GM18873 (cell line): ENCODE measurements at regions not wholly inside any gene's neighbourhood (a gene's known extent, or its start where the extent isn't known, plus 50 kb on each side); places are given as distances from the start of the nearest gene placed in this dataset.
"Not testable (repeated sequence)": the region's sequence is repeated elsewhere in the genome, so short reads cannot be mapped to it uniquely, and the experiment has no call there.

Source experiments
- ATAC-seq: cut with Tn5 transposase; IDR thresholded peaks from one replicate; pipeline ENCODE4 v1.9.1; 2021; ENCODE audit warnings: mild to moderate bottlenecking, moderate library complexity, moderate number of reproducible peaks; ENCODE audit not compliant: unreplicated experiment, low FRiP score

DNA sequence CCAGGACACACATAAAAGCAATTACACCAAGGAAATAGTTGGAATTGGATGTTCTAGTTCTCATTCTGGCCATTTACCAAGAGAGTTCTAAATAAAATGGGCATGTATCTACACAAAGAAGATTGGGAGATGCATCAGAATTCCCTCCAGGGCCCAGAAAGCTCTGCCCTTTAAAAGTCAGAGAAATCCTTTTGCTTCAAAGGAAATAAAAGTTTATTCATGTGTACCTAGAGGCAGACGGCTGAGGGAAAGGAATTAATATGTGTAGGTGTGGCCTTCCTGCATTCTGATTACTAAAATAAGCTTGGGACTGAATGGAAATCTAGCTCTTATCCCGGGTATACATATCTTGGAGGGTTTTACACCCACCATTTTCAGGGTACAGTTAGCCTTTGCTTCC lies 719.4 kb downstream of the SEMA5A start:
- ATAC-seq, result no peak

DNA sequence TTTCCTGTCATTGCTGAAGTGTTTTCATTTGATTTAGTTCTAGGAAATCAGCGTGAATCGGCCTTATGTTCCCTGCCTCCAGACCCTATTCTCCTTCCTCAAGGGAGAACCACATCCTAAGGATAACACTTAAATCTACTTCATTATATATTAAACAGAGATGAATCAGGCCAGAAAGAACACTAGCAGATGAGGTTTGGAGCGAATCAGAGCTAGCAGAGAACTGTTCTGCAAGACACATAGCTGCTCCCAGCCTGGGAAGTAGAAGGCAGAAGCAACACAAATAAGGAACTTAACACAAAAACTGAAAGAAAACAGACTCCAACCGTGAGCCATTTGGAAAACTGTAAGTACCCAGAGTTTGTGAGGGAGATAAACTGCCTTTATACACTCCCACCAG lies 718.2 kb downstream of the SEMA5A start:
- ATAC-seq, result no peak

DNA sequence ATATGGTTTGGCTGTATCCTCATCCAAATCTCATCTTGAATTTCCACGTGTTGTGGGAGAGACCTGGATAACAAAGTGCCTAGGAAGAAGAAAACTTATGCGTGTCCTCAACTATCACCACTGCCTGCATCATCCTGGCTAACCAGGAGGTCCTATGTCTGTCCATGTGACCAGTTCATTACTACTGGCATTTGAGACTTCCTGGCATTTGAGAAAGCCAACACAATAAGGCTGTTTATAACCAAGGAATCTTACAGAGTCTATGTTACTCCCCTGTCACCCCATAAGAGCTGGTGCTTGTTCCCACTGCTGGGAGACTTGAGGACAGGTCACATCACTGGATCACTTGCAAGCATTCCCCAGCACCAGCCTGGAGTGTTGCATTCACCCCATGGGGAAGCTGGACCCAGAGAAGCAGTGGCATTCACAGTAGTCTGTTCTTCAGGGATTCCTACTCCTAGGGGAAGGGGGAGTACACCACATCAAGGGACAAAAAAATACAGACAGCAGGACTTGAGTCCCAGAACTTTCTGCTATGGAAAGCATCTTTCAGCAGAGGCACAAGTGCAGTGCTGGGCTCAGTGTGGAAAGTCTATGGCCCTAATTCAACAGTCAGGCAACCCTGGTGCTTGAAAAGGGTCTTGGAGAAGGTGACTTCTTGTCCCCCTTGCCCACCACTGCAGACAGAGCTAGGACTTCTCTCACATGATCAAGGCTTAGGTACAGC lies 717.1 kb downstream of the SEMA5A start:
- ATAC-seq, result no peak

DNA sequence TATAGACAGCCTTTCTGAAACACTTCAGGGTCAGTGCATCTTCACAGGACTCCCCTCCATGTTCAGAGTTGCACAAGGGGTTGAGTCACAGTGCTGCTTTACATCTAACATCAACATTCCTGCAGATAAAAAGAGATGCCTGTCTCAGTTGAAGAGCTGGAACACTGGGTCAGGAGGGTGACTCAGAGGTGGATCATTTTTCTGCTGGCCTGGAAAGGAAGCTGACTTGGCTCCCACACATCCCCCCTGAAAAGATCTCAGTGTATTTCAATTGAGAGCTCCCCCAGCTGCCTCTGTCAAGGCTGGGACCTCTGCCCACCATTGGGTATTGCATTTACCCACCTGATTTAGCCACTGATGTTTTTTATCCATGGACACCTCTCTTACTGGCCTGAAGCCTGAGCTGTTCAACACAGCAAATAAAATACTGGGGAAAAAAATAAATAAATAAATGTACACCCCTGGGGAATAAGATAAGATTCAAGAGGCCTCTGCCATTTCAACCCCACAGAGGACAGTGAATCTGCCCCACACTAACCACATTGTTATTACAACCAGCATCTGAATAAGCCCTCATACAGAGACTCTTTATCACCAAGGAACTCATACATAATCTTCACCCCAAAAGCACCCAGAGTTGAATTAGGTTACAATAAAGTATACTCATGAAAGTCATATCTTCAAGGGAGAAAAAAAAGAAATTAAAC lies 716.4 kb downstream of the SEMA5A start:
- no peak for ATAC-seq

DNA sequence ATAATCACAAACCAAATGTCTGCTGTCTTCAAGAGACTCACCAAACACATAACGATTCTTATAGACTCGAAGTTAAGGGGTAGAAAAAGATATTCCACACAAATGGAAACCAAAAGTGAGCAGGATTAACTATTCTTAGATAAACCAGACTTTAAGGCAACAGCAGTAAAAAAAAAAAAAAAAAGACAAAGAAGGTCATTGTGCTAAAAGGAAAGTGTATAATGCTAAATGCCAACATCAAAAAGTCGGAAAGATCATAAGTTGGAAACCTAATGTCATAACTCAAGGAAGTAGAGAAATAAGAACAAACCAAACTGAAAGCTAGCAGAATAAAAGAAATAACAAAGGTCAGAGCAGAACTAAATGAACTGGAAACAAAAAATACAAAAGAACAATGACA lies 714.6 kb downstream of the SEMA5A start:
- ATAC-seq, result no peak

DNA sequence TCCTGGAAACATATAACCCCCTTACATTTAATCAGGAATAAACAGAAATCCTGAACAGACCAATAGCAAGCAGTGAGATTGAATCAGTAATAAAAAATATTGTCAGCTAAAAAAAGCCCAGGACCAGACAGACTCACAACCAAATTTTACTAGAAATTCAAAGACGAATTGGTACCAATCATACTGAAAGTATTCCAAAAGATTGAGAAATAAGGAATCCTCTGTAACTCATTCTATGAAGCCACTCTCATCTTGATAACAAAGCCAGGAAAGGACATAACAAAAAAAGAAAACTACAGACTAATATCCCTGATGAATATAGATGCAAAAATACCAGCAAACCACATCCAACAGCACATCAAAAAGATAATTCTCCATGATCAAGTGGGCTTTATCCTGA lies 714.0 kb downstream of the SEMA5A start:
- no peak for ATAC-seq

DNA sequence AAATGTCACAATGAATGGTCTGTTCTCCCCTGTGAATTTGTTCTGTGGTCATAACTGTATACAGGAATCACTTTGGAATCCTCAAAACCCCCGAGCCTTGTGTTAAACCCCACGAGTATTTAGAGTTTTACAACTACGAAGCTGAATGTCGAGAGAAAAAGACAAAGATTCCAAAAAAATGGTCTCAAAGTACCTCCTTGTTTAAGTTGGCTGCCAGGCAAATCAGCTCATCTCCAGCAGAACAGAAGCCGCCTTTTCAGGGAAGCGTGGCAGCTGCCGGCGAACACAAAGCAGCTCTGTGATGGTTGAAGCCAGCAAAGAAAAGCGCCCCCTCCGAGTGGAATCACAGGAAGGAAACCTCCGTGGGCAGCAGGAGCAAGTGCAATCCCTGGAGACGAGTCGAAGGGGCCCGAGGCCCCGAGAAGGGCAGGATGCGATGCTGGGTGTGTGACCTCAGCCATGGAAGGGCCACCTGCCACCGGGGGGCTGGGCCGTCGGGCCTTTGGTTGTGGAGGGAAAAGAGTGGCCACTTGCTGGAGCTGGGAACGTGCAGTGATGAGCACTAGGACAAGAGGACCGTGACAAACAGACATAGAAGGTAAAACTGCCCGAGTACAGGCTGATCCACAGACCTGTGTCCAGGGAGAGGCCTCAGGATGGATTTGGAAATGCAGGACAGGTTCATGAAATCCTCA lies 706.4 kb downstream of the SEMA5A start:
- no peak for ATAC-seq

DNA sequence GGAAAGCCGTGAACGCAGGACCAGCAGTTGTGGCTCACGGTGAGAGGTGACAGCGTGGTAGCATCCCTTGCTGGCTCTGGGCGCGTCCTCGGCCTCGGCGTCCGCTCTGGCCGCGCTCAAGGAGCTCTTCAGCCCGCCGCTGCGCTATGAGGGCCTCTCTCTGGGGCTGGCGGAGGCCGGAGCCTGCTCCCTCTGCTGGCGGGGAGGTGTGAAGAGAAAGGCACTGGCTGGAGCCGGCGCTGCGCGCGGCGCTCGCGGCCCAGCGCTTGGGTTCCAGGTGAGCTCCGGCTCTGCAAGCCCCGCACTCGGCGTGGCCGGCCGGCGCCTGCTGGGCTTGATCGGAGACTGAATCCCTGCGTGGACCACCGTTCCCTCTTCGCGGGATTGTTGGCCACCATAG lies 705.6 kb downstream of the SEMA5A start:
- ATAC-seq, result no peak

DNA sequence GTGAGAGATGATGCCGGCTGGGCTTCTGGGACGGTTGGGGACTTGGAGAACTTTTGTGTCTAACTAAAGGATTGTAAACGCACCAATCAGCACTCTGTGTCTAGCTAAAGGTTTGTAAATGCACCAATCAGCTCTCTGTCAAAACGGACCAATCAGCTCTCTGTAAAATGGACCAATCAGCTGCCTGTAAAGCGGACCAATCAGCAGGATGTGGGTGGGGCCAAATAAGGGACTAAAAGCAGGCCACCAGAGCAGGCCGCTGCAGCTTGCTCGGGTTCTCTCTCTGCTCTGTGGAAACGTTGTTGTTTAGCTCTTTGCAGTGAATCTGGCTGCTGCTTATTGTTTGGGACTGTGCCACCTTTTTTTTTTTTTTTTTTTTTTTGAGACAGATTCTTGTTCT lies 705.1 kb downstream of the SEMA5A start:
- ATAC-seq, result not testable (repeated sequence)

DNA sequence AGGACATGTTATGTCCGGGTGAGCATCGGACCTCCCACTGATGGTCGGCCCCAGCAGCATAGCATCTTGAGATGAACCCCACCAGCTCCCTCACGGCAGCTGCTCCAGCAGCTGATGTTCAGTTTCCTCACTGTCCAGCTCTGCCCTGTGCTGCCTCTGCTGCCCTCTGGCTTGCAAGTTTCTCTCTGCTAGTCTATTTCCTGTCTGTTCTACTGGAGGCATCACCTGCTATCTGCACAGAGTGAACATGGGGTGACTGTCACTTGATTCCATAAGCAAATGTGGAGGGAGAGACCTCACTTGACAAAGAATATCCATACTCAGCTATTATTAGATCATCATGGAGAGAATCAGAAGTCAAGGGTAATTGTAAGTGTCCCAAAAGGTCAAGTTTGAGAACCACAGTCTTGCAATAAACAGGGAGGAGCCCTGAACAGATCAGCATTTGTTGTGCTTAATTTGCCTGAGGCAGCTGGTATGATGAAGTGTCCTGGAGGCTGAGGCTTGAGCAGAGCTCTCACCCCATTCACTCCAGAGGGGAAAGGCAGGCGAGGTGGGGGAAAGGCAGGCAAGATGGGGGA lies 702.8 kb downstream of the SEMA5A start:
- no peak for ATAC-seq

DNA sequence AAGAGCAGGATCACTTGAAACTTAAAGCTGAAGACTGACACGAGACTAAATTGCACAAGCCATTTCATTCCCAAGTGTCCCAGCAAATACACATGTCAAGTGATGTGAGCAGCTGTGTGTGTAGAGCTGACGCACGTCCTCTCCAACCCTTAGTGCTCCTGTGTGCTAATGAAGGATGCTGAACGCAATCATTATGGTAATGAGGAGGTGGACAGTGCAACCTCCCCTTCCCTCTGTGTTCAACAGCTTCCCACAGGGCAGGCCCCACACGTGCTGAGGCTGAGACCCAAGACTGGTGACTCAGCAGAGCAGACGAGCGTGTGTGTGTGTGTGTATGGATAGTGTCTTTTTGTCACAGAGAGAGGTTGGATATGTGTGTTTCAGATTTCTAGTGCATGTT lies 702.1 kb downstream of the SEMA5A start:
- ATAC-seq, result no peak

DNA sequence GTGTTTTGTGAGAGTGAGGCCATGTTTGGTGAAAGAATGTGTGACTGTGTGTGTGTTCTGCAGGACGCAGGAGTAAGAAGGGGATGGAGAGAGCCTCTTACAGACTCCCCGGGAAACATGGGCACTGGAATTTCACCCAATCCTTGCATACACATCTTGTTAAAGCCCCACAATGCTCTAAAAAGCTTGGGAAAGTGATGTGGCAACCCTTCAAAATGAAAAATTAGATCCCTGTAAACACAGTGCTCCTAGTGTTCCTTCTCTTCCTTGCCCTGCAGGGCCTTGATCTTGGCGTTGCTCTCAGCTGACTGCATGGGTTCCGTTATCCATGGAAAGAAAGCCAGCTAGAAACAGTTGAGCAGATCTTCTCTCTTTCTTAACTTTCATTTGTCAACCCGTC lies 701.7 kb downstream of the SEMA5A start:
- ATAC-seq, result no peak

DNA sequence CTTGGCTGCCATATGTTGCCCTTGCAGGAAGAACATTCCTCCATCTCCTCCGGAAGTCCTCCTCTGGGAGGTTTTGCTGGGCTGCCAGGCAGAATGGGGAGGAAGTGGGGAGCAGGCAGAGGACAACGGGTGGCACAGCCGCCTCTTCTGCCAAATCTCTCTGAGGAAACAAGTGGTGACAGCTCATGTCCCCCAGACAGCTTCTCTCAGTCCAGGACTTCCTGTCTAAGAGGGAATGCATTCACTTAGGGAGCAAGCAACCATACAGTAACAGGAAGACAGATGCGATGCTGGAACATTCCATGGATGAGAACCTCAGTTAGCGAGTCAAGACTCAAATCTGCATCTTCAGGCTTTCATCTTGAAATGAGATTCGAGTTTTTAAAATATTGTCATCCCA lies 701.0 kb downstream of the SEMA5A start:
- ATAC-seq, result no peak

DNA sequence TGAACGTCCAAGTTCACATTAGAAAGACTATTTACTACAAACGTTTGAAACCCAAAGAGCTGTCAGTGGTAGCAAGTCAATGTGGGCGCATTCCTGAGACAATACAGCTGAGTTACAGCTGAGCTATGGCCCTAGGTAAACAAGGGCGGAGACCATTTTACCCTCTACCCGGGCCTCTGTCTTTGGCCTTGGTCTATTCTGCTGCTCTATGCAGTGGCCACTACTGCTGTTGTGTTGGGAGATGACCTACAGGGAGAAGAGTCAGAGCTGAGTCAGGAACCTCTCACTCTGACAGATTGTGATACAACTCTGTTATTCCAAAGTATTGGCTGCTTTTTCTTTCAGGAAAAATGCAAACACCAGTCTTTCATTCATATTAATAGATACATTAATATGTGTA lies 700.6 kb downstream of the SEMA5A start:
- ATAC-seq, result no peak

DNA sequence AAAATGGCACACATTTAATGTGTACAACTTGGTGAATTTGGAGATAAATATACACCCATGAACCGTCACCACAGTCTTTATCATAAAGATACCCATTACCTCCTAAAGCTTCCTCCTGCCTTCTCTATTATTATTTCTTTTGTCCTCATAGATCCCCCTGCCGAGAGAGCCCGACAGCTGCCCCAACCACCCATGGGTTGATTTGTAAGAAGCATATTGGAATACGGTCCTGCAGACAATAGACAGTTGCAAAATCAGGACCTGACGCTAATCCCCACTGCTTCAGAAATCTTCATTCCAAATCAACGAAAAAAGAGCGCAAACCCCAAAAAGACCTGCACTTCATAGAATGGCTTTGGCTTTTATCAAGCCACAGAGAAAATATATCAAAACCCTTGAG lies 697.5 kb downstream of the SEMA5A start:
- no peak for ATAC-seq

DNA sequence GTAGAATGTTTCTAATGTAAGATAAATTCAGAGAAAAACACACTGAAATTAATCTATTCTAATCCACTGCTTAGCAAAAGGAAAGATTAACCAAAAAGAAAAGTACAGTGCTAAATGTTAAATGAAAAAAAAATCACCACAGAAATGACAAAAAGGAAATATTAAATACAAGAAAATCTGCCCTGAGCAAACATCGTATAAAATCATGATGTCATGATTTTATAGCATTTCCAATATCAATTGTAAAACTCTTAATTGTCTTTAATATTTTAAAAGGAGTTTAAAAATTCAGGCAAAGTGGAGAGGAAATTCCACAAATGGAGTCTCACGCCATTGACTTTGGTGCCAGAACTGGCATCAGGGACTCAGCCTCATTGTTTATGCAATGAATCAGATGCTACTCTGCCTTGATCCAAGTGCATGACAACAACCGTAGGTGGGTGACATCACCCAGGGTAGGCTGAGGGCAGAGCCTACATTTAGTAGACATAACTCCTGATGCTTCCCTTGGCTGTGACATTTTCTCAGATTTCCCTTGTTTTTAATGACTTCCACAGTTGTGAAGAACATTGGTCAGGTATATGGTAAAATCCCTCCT lies 696.8 kb downstream of the SEMA5A start:
- ATAC-seq, result no peak

DNA sequence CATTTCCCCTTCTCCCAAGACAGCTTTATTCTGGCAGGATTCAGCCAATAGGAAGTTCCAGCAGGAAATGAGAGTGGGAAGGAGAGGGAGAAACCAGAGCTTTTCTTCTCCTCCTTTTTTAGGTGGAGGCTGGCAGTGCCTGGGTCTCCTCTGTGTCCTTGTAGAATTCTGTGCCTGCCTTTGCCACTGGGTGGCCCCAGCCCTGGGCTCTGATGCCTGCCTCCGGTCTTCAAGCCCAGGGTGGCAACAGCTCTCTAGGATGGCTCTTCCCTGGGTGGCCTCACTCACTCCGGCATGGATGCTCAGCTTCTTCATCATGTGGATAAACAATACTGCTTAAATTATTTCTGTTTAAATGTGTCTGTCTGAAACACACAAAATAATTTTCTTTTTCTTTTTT lies 694.8 kb downstream of the SEMA5A start:
- no peak for ATAC-seq

DNA sequence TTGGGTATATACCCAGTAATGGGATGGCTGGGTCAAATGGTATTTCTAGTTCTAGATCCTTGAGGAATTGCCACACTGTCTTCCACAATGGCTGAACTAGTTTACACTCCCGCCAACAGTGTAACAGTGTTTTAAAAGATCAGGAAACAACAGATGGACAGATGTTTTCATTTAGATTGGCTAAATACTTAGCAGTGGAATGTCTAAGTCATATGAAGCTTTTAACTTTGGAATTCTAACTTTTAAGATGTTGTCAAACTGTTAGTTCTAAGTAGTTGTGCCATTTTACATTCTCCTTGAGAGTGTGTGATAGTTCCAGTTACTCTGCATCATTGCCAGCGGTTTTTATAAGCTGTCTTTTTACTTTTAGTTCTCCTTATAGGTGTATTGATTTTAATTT lies 688.8 kb downstream of the SEMA5A start:
- ATAC-seq, result no peak

DNA sequence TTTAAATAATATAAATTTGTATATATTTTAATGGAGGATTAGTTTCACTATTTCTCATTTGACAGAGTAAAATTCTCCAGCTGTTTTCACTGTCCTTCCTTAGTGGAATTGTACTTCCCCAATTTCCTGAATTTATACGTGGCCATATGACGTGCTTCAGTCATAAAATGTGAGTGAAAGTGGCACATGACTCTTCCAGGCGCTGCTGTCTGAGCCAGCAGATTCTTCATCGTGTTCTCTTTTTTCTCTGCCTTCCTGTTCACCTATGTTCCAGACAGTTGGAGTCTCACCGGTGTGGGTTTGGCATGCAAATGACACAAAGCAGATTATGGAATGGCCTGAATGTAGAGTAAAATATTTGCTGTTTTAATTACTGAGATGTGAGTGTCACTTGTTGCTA lies 684.1 kb downstream of the SEMA5A start:
- ATAC-seq, result no peak

DNA sequence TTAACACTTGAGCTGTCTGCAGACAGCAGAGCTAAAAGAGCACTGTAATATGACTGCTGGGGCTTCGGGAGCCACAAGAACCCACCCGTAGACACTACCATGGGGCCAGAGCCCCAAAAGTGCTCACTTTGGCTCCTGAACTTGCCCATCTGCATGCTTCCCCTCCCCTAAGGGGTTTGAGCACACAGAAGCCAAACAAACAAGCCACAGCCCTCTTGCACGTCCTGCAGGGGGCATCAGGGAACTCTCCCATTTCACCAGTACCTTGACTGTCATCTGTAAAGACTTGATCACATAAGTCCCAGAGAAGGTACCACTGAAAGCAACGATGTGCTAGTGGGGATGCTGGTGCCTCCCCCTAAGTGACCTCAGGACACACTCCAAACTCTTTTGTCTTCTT lies 681.8 kb downstream of the SEMA5A start:
- ATAC-seq, result no peak

DNA sequence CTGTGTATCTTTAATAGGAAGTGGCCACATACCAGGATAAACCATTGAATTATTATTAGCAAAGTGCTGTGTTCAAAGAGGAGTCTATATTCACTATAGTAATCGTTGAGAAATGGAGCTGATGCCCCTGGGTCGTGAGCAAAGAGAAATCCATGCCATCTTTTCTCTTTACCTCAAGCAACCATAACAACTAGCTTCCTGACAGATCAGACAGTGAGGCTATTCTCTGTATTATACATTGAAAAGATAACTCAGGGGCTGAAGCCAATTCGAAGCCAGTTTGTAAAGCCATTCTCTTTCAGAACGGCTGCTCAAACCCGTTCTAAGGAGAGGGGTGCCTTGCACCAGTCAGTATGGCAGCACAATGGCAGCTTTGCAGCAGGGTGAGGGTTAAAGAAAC lies 680.6 kb downstream of the SEMA5A start:
- ATAC-seq, result no peak
